ENCODE measurements at regions not wholly inside any gene's neighbourhood (a gene's known extent, or its start where the extent isn't known, plus 50 kb on each side); places are given as distances from the start of the nearest gene placed in this dataset.

- Histone ChIP-seq H3K9me3 (ENCODE audit: control insufficient read depth, insufficient read depth, low read depth, low read length) (no peaks in the 10 kb centered on the region), H4K20me1 (ENCODE audit: control insufficient read depth, extremely low read depth, insufficient read depth, low read length) (no peaks in the 10 kb centered on the region), H3K4me1 (ENCODE audit: control insufficient read depth, extremely low read depth, insufficient read depth, low read length) (no peaks in the 10 kb centered on the region), H2AFZ (ENCODE audit: low read length) (no peak overlapping the region), H3K27ac (ENCODE audit: insufficient read depth, low read length) (no peak overlapping the region), H3K4me2 (ENCODE audit: extremely low read depth, insufficient read depth, low read length) (no peak overlapping the region), H3K79me2 (ENCODE audit: control insufficient read depth, insufficient read depth, low read length) (no peaks in the 10 kb centered on the region), H3K27me3 (ENCODE audit: control insufficient read depth, insufficient read depth, low read length) (no peaks in the 10 kb centered on the region), H3K9ac (ENCODE audit: insufficient read depth, low read length) (no peak overlapping the region), H3K36me3 (ENCODE audit: control insufficient read depth, insufficient read depth, low read length) (no peaks in the 10 kb centered on the region), H3K4me3 (replicated peaks in 1 of 4; ENCODE audit: control extremely low read depth in 1 of 4, insufficient read depth in 1 of 4, low read depth in 3 of 4, low read length in 4 of 4) (no peak overlapping the region)
- no peak for TF ChIP-seq CTCF (conservative IDR thresholded peaks at IDR 0.05 in 1 of 2, IDR thresholded peaks at IDR 0.05 in 1 of 2; ENCODE audit: low read depth in 1 of 2, low read length in 2 of 2)
- TF ChIP-seq EZH2 (IDR thresholded peaks at IDR 0.05; ENCODE audit: low read length, missing control alignments), result no peak
- DNase-seq (ENCODE audit: low read depth in 2 of 2), result no peak
Observed at GRCh38 chr16:9307446-9307845, 216.0 kb downstream of the HAPSTR1 start.

DNA sequence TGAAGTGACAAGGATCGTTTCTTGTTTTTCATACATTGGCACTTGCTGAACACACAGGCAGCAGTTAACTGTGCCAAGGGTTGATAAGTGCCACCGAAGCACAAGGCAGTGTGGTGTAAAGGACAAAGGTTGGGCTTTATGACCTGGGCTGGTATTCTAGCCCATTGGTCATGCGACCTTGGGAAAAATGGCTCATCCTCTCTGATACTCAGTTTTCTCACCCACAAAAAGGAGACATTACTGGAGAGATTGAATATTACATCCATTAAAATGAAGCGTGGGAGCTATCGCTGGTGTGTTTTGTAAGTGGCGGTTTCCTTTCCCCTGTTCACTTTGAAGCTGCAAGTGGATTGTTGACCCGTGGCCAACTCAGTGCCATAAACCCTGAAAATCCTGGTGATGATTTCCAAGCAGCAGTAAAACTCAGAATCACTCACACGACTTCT lies 216.9 kb downstream of the HAPSTR1 start:
- Histone ChIP-seq H3K4me2 (ENCODE audit: extremely low read depth, insufficient read depth, low read length) (no peak overlapping the region), H3K36me3 (ENCODE audit: control insufficient read depth, insufficient read depth, low read length) (no peaks in the 10 kb centered on the region), H3K9ac (ENCODE audit: insufficient read depth, low read length) (no peak overlapping the region), H3K4me1 (ENCODE audit: control insufficient read depth, extremely low read depth, insufficient read depth, low read length) (no peaks in the 10 kb centered on the region), H3K27ac (ENCODE audit: insufficient read depth, low read length) (no peak overlapping the region), H3K27me3 (ENCODE audit: control insufficient read depth, insufficient read depth, low read length) (no peaks in the 10 kb centered on the region), H3K79me2 (ENCODE audit: control insufficient read depth, insufficient read depth, low read length) (no peaks in the 10 kb centered on the region), H3K4me3 (replicated peaks in 1 of 4; ENCODE audit: control extremely low read depth in 1 of 4, insufficient read depth in 1 of 4, low read depth in 3 of 4, low read length in 4 of 4) (no peak overlapping the region), H2AFZ (ENCODE audit: low read length) (no peak overlapping the region), H3K9me3 (ENCODE audit: control insufficient read depth, insufficient read depth, low read depth, low read length) (no peaks in the 10 kb centered on the region), H4K20me1 (ENCODE audit: control insufficient read depth, extremely low read depth, insufficient read depth, low read length) (no peaks in the 10 kb centered on the region)
- no peak for TF ChIP-seq EZH2 (IDR thresholded peaks at IDR 0.05; ENCODE audit: low read length, missing control alignments)
- TF ChIP-seq CTCF (conservative IDR thresholded peaks at IDR 0.05 in 1 of 2, IDR thresholded peaks at IDR 0.05 in 1 of 2; ENCODE audit: low read depth in 1 of 2, low read length in 2 of 2), result no peak
- DNase-seq (ENCODE audit: low read depth in 2 of 2), result no peak

- no peak for TF ChIP-seq EZH2 (IDR thresholded peaks at IDR 0.05; ENCODE audit: low read length, missing control alignments)
- TF ChIP-seq CTCF (conservative IDR thresholded peaks at IDR 0.05 in 1 of 2, IDR thresholded peaks at IDR 0.05 in 1 of 2; ENCODE audit: low read depth in 1 of 2, low read length in 2 of 2), result no peak
- no peaks in the 10 kb centered on the region for H3K27me3 ChIP-seq (ENCODE audit: control insufficient read depth, insufficient read depth, low read length)
- H3K36me3 ChIP-seq (ENCODE audit: control insufficient read depth, insufficient read depth, low read length), result no peaks in the 10 kb centered on the region
- H3K9me3 ChIP-seq (ENCODE audit: control insufficient read depth, insufficient read depth, low read depth, low read length), result no peaks in the 10 kb centered on the region
- H3K79me2 ChIP-seq (ENCODE audit: control insufficient read depth, insufficient read depth, low read length), result no peaks in the 10 kb centered on the region
- no peak overlapping the region for H3K27ac ChIP-seq (ENCODE audit: insufficient read depth, low read length)
- no peak for DNase-seq (ENCODE audit: low read depth in 2 of 2)
- no peaks in the 10 kb centered on the region for H3K4me1 ChIP-seq (ENCODE audit: control insufficient read depth, extremely low read depth, insufficient read depth, low read length)
- H4K20me1 ChIP-seq (ENCODE audit: control insufficient read depth, extremely low read depth, insufficient read depth, low read length), result no peaks in the 10 kb centered on the region
- no peak overlapping the region for H3K9ac ChIP-seq (ENCODE audit: insufficient read depth, low read length)
- H3K4me2 ChIP-seq (ENCODE audit: extremely low read depth, insufficient read depth, low read length), result no peak overlapping the region
- H2AFZ ChIP-seq (ENCODE audit: low read length), result no peak overlapping the region
- H3K4me3 ChIP-seq (replicated peaks in 1 of 4; ENCODE audit: control extremely low read depth in 1 of 4, insufficient read depth in 1 of 4, low read depth in 3 of 4, low read length in 4 of 4), result no peak overlapping the region
Observed at GRCh38 chr16:9308850-9309249, 217.4 kb downstream of the HAPSTR1 start.

Data from fibroblast of lung (primary cell).